Forelimb muscle (tissue), 1 donor: ENCODE measurements at regions not wholly inside any gene's neighbourhood (a gene's known extent, or its start where the extent isn't known, plus 50 kb on each side); places are given as distances from the start of the nearest gene placed in this dataset.
"Not testable (repeated sequence)": the region's sequence is repeated elsewhere in the genome, so short reads cannot be mapped to it uniquely, and the experiment has no call there.

Experiments used
- DNase-seq: peaks from one replicate; pipeline ENCODE4 v3.0.0-alpha.2; 2013; ENCODE audit warnings: low read depth

DNA sequence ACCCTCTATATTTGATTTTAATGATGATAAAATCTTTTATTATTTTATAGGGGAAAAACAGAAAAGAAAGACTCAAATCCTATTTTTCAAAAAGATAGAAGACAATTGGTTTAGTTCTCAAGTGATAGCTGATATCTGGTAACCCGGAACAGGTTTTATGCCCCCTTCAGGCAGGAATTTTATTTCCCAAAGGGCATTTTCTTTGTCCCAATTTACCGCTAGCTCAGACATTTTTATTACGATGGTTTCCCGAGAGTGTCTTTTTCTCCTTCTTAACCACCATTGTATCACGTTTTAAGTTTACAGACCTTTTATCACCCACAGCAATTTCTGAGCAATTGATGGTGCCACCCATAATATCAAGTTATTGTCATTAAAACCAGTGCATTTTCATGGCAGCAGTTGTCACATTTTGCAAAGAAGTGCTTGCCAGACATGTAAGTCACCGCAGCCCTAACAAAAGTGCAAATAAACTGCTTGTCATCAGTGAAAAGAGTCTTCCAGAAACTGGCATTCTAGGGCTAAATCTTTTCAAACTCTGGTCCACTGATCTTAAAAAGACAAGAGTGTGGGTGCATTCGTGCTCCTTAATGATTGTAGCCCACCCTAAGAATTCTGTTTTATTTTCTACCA lies 204.8 kb upstream of the VCX start:
- no peak for DNase-seq

DNA sequence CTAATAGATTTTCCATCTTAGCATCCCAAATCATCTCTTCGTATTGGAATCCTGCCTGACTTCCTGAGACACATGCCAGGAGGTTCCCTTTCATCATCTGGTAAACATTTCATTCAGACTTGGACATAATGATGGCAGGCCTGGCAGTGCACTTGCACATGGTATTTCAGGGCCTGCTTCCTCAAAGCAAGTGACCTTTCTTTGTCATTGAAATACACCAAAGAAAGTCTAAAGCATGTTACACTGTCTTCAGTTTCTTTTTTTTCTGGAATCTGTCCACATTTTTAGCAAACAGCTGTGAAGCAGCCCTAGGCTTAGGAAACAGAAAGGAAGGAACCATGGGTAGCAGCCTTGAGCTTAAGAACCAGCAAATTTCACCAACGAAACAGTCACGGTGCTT lies 205.9 kb upstream of the VCX start:
- no peak for DNase-seq

DNA sequence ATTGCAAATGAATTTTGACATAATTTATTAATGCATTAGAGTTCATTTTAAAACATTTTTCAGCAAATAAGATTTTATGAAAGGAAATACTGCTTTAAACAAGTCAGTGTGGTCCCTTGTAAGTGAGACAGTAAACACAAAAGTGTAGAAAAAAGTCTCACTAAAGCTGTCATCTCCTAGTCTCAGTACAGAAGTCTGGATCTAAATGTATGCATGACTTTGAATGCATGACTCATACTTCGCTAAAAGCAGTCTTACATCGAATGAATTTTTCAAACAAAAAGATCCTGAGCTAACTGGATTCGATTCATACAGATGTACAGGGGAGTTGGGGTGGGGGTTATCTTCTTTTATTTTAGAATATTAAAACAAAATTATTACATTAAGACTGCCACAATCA lies 207.4 kb upstream of the VCX start:
- DNase-seq = no peak

DNA sequence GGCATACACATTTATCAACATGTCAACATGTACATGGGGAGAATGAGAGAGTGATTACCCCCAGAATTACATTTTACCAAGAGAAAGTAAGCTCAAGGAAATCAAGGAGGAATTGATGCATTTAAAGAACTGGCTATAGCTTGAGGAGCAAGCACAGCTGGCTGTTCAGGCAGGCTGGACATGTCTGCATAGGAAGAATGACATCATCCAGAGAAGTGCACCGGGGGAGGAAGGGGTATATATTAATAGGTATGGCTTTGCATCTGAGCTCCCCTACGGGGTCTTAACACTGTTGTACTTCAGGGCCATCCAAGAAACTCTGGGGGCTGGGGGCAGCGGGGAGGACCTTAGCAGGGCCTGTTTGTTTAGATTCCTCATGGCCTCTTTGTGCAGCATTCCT lies 222.4 kb upstream of the VCX start:
- no peak for DNase-seq

DNA sequence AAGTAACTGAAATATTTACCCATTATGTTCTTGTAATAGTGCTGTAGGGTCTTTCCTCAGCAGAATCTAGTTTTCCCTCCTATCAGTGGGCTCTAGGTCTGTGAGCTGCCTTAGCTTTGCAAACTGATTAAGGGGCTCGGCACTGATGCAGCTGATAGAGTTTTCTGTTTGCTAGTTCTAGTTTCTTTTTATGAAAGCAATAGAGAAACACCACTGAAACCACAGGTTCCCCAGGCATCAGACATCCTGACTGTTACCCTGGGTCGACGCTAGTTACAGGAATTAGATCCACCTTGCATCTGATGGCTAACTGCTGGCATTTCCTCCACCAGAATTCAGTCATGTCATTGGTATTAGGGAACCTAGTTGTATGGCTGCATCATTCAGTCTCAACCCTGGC lies 225.0 kb upstream of the VCX start:
- no peak for DNase-seq

DNA sequence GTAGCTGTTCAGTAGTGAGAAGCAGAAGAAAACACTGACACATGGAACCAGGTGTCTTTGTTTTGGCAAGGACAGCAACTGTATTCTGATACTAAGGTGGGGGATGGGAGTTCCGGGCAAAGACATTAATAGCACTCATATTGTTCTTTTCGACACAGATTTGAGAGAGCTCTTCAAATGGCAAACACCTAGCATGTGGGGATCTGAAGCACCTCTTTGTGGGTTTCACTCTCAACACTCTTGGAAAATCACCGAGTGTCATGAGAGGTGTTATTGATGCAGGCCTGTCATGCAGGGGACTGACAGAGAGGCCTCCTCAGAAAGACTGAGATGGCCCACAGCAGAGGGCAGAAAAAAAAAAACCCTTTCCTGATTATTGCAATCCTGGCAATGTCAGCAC lies 228.4 kb upstream of the VCX start:
- no peak for DNase-seq

DNA sequence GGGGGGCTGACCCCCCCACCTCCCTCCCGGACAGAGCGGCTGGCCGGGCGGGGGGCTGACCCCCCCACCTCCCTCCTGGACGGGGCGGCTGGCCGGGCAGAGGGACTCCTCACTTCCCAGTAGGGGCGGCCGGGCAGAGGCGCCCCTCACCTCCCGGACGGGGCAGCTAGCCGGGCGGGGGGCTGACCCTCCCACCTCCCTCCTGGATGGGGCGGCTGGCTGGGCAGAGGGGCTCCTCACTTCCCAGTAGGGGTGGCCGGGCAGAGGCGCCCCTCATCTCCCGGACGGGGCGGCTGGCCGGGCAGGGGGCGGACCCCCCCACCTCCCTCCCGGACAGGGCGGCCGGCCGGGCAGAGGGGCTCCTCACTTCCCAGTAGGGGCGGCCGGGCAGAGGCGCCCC lies 234.3 kb upstream of the VCX start:
- not testable (repeated sequence) for DNase-seq

DNA sequence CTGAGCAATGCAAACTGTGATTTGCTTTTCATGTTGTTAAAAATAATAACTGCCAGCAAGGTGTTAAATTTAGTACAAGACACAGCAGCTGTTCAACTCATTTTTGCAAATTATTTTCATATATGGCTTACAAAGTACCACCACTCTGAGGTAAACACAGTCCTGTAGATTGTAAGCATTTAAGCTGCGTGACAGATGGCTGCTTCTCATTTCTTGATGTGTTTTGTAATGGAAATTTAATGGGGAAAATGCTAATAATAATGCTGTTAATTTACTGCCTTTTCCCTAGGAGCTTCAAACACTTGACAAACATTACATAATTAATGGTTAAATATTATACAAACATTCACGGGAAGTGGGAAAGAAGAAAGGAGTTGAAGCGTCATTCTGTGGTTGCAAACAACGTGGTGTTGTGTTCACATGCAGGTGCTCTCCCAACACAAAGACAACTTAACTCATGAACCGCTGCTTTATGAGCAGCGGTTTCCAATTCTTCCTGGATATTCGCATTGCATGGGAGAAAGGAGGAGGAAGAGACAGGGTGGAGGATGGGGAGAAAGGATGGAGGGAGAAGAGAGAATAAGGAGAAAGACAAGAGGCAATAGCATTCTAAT lies 236.8 kb upstream of the VCX start:
- no peak for DNase-seq

DNA sequence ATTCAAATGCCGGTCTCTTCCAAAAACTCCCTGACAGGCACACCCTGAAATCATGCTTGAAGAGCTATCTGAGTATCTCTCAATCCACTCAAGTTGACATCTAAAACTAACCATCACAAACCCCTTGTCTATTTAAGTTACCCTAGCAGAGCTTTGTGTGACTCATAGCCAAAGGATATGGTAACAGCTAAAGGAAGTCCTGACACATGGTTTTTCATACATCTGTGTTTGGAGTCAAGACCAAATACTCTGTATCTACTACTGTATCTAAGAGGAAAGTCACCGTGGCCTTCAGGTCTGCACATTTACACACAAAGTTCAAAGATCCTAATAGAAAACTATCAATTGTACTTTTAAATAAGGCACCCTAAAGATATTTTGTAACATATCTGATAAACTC lies 239.6 kb upstream of the VCX start:
- DNase-seq = no peak

DNA sequence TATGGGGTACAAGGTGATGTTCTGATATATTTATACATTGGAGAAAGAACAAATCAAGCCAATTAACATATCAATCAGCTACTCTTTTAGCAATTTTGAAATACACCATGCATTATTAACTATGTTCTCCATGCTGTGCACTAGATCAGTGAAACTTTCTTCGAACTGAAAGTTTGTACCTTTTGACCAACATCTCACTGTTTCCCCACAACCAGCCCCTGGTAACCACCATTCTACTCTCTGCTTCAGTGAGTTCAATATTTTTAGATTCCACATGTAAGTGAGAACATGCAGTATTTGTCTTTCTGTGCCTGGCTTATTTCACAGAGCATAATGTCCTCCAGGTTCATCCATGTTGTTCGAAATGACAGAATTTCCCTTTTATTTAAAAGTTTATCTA lies 246.1 kb upstream of the VCX start:
- no peak for DNase-seq

DNA sequence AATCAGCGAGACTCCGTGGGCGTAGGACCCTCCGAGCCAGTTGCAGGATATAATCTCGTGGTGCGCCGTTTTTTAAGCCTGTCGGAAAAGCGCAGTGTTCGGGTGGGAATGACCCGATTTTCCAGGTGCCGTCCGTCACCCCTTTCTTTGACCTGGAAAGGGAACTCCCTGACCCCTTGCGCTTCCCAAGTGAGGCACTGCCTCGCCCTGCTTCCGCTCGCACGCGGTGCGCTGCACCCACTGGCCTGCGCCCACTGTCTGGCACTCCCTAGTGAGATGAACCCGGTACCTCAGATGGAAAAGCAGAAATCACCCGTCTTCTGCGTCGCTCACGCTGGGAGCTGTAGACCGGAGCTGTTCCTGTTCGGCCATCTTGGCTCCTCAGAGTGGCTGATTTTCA lies 249.6 kb upstream of the VCX start:
- DNase-seq = not testable (repeated sequence)

DNA sequence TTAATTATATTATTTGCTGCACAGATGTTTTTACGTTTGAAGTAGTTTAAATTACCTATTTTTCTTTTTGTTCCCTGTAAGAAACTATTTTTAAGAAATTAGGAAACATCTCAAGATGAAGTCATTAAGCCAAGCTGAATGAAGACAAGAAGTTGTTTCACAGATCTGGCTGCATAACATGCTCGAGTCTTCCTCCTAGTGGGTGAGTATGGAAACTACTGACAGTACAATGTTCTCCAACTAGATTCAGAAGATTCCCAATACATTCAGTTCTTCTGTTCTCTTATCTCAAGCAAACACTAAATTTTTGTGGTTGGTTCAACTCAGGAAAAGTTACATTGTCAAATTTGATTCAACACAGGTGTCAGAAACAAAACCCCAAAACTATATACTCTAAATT lies 256.8 kb upstream of the VCX start:
- no peak for DNase-seq

DNA sequence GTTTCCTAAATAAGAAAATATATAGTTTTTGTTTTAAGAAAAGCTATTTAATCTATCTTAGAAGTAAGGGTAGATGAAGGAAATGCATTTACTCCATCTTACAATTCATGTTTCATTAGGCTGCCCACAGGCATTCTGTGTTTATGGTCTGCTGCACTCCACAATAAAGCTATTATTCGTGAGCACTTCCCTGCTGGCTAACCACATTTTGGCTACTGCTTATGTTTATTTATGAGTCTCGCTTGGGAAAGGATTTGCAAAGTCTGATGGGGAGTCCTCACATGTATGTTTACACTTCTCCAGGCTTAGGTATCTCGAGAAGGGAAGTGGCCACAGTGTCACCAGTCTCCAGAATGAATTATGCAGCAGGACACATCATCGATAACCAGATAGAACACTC lies 260.8 kb upstream of the VCX start:
- no peak for DNase-seq

DNA sequence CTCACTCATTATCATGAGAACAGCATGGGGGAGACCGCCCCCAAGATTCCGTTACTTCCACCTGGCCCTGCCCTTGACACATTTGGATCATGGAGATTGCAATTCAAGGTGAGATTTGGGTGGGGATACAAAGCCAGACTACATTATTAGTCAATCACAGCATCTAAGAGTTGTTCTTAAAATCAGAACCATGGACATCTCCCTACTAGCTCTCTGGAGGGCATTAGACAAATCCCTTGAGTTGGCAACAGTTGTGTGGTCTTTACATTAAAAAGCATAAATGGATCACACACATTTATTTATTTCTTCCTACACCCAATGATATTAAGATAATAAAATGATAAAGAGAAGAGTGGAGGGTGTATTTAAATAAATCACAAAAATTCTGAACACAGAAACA lies 262.8 kb upstream of the VCX start:
- DNase-seq = no peak

DNA sequence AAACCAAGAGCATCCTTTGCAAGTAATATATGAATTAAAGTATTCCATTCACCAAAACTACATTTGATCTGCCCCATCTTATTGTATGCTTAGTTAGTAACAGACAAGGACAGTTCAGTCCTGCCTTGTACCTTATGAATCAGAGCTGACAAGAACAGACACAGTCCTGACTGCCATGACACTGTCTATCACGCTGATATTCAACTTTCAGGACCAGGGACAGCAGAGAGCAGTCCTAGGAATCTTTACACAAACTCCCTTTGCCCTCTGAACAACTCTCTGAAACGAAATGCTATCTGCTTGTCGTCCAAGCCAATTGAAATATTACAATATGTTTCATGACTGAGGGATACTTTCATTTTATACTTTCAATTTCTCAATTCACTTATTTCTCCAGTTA lies 268.6 kb upstream of the VCX start:
- no peak for DNase-seq

DNA sequence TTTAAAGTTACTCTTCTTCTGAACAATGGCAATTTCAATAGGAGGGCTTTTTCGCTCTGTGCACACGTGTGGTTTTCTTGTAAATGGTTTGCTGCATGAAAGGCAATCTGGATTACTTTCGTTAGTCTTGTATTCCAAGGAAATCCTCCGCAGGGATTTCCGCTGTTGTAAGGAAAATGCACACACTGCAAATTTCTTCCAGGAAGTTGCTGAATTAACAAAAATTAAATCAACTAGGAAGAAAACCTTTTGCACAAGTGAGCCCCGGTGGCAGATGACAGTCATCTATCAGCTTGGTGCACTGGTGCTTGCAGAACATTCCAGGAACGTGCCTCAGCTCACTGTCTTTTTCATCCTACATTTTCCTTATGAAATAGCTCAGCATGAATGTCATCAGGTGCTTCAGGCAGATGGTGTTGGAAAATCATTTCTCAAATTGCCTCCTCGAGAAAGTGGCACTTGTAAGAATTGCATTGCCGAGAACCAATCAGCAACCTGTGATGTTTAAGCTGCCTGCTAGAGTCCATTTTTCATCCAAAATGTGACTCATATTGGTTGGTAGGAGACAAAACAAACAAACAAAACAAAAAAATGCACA lies 272.4 kb upstream of the VCX start:
- no peak for DNase-seq

DNA sequence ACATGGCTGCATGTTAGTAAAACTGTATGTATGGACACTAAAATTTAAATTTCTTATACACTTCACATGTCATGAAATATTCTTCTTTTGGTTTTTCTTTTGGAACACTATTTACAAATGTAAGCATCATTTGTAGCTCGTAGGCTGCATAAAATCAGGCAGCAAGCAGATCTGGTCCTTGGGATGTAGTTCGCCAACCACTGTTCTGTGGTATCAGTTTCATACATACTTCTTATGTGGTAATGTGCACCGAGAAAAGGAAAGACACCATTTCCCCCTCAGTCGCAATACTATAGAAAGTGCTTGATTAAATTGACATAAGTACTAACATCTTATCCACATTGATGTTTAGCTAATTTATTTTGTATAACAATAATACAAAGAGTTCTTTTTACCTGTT lies 274.4 kb upstream of the VCX start:
- DNase-seq = no peak

DNA sequence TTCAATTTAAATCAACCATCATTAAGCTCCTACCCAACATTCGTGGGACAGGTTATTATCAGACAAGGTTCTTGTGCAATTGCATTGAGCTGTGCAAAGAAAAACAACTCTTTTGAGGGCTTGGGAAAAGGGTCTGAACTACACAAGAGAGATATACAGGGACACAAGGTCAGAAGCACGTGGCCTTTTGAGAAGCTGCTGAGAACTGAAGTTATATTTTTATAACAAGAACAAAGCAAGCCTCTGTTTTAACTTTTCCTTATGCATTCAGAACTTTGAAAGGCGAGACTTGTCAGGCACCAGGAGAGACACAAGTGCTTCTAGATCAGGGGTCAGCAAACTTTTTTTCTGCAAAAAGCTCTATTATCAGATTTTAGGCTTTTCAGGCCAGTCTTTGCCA lies 274.8 kb upstream of the VCX start:
- no peak for DNase-seq

DNA sequence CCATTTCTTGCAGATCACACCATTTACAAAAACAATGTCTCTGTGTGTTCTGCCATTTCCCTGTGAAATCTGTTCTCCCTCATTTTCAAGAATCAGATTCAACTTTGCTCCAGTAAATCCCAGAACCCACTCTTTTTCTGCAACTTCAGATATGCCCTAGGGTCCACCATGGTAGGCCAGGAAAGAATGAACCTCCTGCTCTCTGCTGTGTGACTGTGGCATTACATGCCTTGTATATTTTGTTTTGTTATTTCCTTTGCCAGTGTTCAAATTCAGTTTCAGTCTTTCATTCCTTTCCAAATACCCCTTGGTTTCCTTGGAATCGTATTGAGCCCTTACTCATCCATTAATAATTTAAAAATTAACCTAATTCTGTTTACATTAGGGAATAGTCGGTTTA lies 290.2 kb upstream of the VCX start:
- no peak for DNase-seq

DNA sequence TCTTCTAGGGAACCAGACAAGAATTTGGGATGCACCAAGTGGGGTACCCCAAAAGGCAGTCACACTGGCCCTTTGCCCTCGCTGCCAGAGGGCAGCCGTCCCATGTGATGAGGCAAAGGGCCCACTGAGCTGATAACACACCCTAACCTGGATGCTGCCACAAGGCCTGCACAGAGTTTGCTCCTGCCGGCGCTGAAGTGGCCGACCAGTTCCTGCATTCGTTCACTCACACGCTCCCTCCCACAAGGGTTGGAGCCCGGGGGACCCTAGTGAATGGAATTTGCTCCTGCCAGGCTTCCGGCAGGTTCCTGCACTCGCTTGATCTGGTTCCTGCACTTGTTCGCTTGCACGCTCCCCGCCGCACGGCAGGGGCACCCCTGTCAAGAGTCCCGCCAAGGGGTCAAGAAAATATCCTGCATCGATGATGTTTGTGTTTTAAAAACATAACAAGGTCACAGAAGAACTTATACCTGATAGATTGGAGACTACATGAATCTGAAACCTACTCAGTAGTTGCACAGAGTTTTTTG lies 296.4 kb upstream of the VCX start:
- DNase-seq = no peak

DNA sequence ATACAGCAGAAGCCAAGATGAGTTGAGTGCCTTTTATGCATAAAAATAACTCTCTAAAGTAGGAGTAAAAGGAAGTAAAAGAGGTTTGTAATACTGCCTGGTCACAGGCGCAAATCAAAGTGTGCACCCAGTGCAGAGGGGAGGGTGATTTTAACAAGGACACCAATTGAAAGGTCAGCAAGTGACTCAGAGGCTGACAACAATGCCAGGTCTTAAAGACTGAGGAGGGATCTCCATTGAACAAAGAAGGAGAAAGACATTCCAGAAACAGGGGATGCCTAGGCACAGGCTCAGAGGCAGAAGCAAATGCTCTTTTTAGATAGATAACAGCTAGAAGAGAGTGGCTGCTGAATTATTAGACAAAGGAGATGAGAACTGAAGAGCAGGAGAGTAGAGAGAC lies 297.4 kb upstream of the VCX start:
- DNase-seq = no peak

DNA sequence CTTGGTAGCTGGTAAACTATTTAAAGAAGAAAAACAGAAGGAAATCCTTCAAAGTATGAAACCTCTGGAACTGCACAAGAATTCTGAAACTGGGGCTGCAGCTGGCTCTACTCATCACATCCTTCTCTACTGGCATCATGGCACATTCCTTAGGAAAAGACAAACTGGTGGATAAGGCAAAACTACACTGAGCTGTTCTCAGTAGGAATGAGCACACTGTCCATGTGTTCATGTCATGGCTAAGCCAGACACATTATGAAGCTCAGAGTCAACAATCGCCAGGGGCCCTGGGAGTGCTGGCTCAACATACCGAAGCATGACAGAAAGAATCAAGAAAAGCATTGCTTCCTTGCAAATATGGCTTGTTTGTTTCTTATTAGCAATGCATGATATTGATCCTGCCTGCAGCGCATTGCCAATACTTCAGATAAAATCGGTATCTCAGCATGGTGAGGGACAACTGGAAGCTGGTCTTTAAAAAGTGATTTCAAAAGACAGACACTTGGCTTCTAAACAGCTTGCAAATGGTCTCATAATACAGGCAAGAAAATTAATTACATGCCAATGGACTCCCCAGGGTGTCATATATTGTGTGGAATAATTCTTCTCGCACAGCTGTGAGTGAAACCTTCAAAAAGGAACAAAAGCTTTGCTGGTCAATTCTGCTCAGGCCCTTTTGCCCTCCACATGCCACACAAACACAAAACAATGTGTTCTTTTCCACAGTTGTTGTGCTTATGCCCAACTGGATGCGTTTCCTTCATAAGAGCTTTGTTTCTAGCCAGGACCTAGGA lies 300.2 kb upstream of the VCX start:
- no peak for DNase-seq

DNA sequence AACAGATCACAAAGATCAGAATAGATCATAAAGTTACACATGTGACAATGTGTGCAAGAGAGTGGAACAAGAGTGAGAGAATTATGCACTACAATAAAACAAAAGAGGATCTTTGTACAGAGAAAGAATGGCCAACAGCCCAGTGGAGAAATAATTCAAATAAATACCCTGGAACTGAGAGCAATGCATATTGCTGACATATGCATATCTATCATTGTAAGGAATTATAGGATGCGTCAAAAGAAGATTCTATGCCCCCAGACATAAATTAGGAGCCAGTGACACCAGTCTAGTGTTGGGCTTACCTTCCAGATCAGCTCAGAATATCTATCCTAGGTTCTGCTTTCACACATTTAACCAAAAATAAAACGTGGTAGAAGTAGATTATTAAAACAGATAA lies 320.1 kb upstream of the VCX start:
- no peak for DNase-seq
